Endothelial cell of umbilical vein (primary cell): ENCODE measurements at regions not wholly inside any gene's neighbourhood (a gene's known extent, or its start where the extent isn't known, plus 50 kb on each side); places are given as distances from the start of the nearest gene placed in this dataset.

ENCODE experiments used
- BruUV-seq: library from RNA; stranded (reverse); fragments of 400-500 nt; replicated peaks from 2 replicates; lab custom pipeline; 2021; lab: Mats Ljungman, UMichigan
- CTCF ChIA-PET: fragments of 300-600, 350-600 bp; sonication (Branson Sonifier 250); formaldehyde crosslinking; loops from one replicate; lab custom pipeline; 2021; ENCODE audit warnings: antibody characterized with exemption, inconsistent platforms; lab: Charles Lee
- POLR2A ChIA-PET: fragments of 300-600, 350-600 bp; sonication (Branson Sonifier 250); formaldehyde crosslinking; loops from one replicate; lab custom pipeline; 2021; ENCODE audit warnings: antibody characterized with exemption, inconsistent platforms; lab: Charles Lee
- DNase-seq: peaks from one replicate; pipeline ENCODE4 v3.0.0-alpha.2; 2011; ENCODE audit warnings: low read depth, low spot score
- FAIRE-seq: peaks from 2 replicates; lab custom pipeline; 2011; peaks lifted over from hg19 to GRCh38; lab: Jason Lieb, UNC
- H2AFZ ChIP-seq: 2 replicates; pipeline ENCODE4 v1.6.0; 2012; ENCODE audit warnings: low read depth, low read length, control low read depth, inconsistent platforms
- H3K27ac ChIP-seq: 2 replicates; pipeline ENCODE4 v1.5.1; 2011; ENCODE audit warnings: low read depth, mild to moderate bottlenecking, control low read depth, low read length, moderate library complexity; ENCODE audit not compliant: insufficient read depth
- H3K27me3 ChIP-seq, 2 experiments: 2 replicates each; pipeline versions ENCODE4 v1.6.0 to v1.6.1; 2011; ENCODE audit warnings: low read length in 2 of 2, mixed read lengths in 1 of 2; ENCODE audit not compliant: control insufficient read depth in 2 of 2, insufficient read depth in 2 of 2
- H3K36me3 ChIP-seq, 2 experiments: 2 replicates in 1 of 2; 3 replicates in 1 of 2; pipeline ENCODE4 v1.5.1; 2011; ENCODE audit warnings: low read length in 2 of 2, mild to moderate bottlenecking in 1 of 2, moderate library complexity in 1 of 2; ENCODE audit not compliant: control insufficient read depth in 2 of 2, insufficient read depth in 2 of 2; ENCODE audit errors: extremely low read depth in 1 of 2
- H3K4me1 ChIP-seq: 3 replicates; pipeline ENCODE4 v1.5.1; 2011; ENCODE audit warnings: mild to moderate bottlenecking, low read length; ENCODE audit not compliant: control insufficient read depth, insufficient read depth; ENCODE audit errors: extremely low read depth
- H3K4me2 ChIP-seq: 2 replicates; pipeline ENCODE4 v1.6.1; 2011; ENCODE audit warnings: low read length, control low read depth, mixed read lengths; ENCODE audit not compliant: insufficient read depth
- H3K4me3 ChIP-seq, 3 experiments: fragments of 200-600 bp in 1 of 3; sonication (generic), shearing (Covaris generic) in 1 of 3; replicated peaks in 1 of 3; 2 replicates each; pipeline ENCODE4 v1.5.1; 2011 to 2016; ENCODE audit warnings: control low read depth in 3 of 3, low read length in 3 of 3, mild to moderate bottlenecking in 2 of 3, inconsistent platforms in 1 of 3, low read depth in 1 of 3, moderate library complexity in 1 of 3; ENCODE audit not compliant: insufficient read depth in 1 of 3
- H3K79me2 ChIP-seq: 2 replicates; pipeline ENCODE4 v1.6.0; 2012; ENCODE audit warnings: low read length, inconsistent platforms; ENCODE audit not compliant: control insufficient read depth, insufficient read depth
- H3K9ac ChIP-seq: replicated peaks from 2 replicates; pipeline ENCODE3; 2011; ENCODE audit warnings: low read length, control low read depth; ENCODE audit not compliant: insufficient read depth; ENCODE audit errors: extremely low read depth
- H3K9me1 ChIP-seq: replicated peaks from 3 replicates; pipeline ENCODE4 v1.6.0; 2011; ENCODE audit warnings: mild to moderate bottlenecking, low read length; ENCODE audit not compliant: control insufficient read depth, insufficient read depth; ENCODE audit errors: extremely low read depth
- H3K9me3 ChIP-seq: replicated peaks from 2 replicates; pipeline ENCODE4 v1.5.1; 2012; ENCODE audit warnings: low read length, inconsistent platforms; ENCODE audit not compliant: control insufficient read depth, insufficient read depth
- H4K20me1 ChIP-seq: replicated peaks from 2 replicates; pipeline ENCODE3; 2011; ENCODE audit warnings: mild to moderate bottlenecking, low read length; ENCODE audit not compliant: control insufficient read depth, insufficient read depth; ENCODE audit errors: extremely low read depth
- EZH2 ChIP-seq: IDR thresholded peaks from 2 replicates; pipeline ENCODE4 v1.6.1; 2012; ENCODE audit warnings: borderline replicate concordance, low read depth, mild to moderate bottlenecking, moderate library complexity, low read length, inconsistent platforms; ENCODE audit not compliant: severe bottlenecking
- FOS ChIP-seq: IDR thresholded peaks from 2 replicates; pipeline ENCODE4 v1.6.1; 2011; ENCODE audit warnings: mild to moderate bottlenecking, low read length, moderate library complexity, borderline replicate concordance; ENCODE audit not compliant: insufficient read depth
- GATA2 ChIP-seq: IDR thresholded peaks from 2 replicates; pipeline ENCODE4 v1.7.0; 2011; ENCODE audit warnings: low read depth, mild to moderate bottlenecking, moderate library complexity, mixed read lengths, low read length; ENCODE audit not compliant: insufficient read length, insufficient read depth
- JUN ChIP-seq: IDR thresholded peaks from 2 replicates; pipeline ENCODE4 v1.6.1; 2011; ENCODE audit warnings: borderline replicate concordance, low read depth; ENCODE audit not compliant: insufficient read length, insufficient read depth
- MYC ChIP-seq: IDR thresholded peaks from one replicate; pipeline ENCODE4 v1.6.1; 2011; ENCODE audit warnings: mild to moderate bottlenecking, low read depth, low read length
- POLR2A ChIP-seq: IDR thresholded peaks from 2 replicates; pipeline ENCODE4 v1.6.1; 2012; ENCODE audit warnings: low read depth, mild to moderate bottlenecking, control low read depth, low read length
- POLR2AphosphoS5 ChIP-seq: IDR thresholded peaks from 2 replicates; pipeline ENCODE4 v1.6.1; 2012; ENCODE audit warnings: low read depth, mild to moderate bottlenecking, control low read depth, low read length, moderate library complexity; ENCODE audit not compliant: insufficient read depth
- dilution Hi-C: fragments of 300-500 bp; cut with MboI; formaldehyde crosslinking; loops from one replicate; pipeline ENCODE4 v1.15.0; 2019; ENCODE audit warnings: low sequenced_read_pairs; ENCODE audit not compliant: extremely low pct_ligation_motif_present
- intact Hi-C: fragments of 100-400 bp; cut with micrococcal nuclease; formaldehyde crosslinking; loops from one replicate; pipeline ENCODE4 v1.10.0; 2022
- TF ChIP-seq, protein P1 (sequence below), 2 donors: IDR thresholded peaks; 1 replicate in 1 of 2; 2 replicates in 1 of 2; pipeline ENCODE4 v1.5.1; 2011; ENCODE audit warnings: low read length in 2 of 2, mild to moderate bottlenecking in 2 of 2, moderate library complexity in 2 of 2, control low read depth in 1 of 2, inconsistent platforms in 1 of 2, low read depth in 1 of 2; ENCODE audit not compliant: insufficient read depth in 1 of 2; ENCODE audit errors: extremely low read depth in 1 of 2
- TF ChIP-seq, protein P2 (sequence below): IDR thresholded peaks from 2 replicates; pipeline ENCODE4 v1.6.1; 2011; ENCODE audit not compliant: insufficient read depth, insufficient read length

DNA sequence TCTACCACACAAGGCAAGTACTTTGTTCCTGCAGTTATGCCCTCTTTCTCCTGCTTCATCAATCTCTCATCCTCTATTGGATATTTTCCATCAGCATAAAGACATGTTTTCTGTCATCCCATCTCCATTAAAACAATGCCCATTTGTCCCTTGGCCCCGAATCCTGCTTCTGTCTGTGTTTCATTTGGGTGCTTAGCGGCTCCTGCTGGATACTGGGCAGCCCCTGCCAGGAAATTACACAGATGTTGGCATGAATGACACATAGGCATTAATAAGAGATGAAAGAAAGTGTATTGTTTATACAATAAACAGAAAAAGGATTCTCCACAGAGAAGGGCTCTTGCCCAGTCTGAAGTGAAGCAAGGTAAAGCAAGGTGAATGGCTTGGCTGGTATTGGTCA lies 765.3 kb downstream of the REEP3 start:
- Histone ChIP-seq H3K9ac (no peak overlapping the region), H3K36me3 (no peaks in the 10 kb centered on the region), H3K4me2 (no peak overlapping the region), H3K9me3 (no peaks in the 10 kb centered on the region), H3K27ac (no peak overlapping the region), H4K20me1 (no peaks in the 10 kb centered on the region), H3K27me3 (no peaks in the 10 kb centered on the region), H3K9me1 (no peaks in the 10 kb centered on the region), H3K79me2 (no peaks in the 10 kb centered on the region), H3K4me3 (no peak overlapping the region), H3K4me1 (no peaks in the 10 kb centered on the region), H2AFZ (no peak overlapping the region)
- intact Hi-C loops (no loop called here), dilution Hi-C loops (no loop called here)
- BruUV-seq, result no TSS peak
- FAIRE-seq (no peak), DNase-seq (no peak)
- CTCF ChIA-PET, result no interaction called here
- POLR2A ChIA-PET, result no interaction called here
- TF ChIP-seq MYC, result no peak
- TF ChIP-seq POLR2AphosphoS5, result no peak
- no peak for TF ChIP-seq JUN
- TF ChIP-seq, protein P1, sequence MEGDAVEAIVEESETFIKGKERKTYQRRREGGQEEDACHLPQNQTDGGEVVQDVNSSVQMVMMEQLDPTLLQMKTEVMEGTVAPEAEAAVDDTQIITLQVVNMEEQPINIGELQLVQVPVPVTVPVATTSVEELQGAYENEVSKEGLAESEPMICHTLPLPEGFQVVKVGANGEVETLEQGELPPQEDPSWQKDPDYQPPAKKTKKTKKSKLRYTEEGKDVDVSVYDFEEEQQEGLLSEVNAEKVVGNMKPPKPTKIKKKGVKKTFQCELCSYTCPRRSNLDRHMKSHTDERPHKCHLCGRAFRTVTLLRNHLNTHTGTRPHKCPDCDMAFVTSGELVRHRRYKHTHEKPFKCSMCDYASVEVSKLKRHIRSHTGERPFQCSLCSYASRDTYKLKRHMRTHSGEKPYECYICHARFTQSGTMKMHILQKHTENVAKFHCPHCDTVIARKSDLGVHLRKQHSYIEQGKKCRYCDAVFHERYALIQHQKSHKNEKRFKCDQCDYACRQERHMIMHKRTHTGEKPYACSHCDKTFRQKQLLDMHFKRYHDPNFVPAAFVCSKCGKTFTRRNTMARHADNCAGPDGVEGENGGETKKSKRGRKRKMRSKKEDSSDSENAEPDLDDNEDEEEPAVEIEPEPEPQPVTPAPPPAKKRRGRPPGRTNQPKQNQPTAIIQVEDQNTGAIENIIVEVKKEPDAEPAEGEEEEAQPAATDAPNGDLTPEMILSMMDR (IDR thresholded peaks at IDR 0.05; ENCODE audit: extremely low read depth in 1 of 2, insufficient read depth in 1 of 2, low read depth in 1 of 2, low read length in 2 of 2), result no peak
- TF ChIP-seq EZH2, result no peak
- TF ChIP-seq GATA2, result no peak

DNA sequence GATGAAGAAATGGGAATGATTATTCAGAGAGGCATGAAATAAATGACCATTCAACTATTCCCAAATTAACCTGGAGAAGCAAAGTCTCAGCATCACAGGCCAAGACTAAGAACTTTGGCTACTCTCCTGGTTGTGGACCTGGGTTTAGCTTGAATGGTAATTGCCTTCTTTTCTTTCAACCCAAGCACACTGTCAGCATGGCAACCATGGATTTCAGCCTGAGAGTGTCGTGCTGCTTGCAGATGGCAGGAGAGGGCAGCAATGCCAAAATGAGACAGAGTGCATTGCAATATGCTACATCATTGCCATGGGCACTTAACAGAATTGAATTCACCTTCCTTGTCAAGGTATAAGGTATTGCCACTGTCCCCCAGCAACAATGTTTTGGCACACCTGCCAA lies 767.2 kb downstream of the REEP3 start:
- no peaks in the 10 kb centered on the region for H3K27me3 ChIP-seq
- no peaks in the 10 kb centered on the region for H4K20me1 ChIP-seq
- dilution Hi-C loops (no loop called here), intact Hi-C loops (no loop called here)
- H3K9ac ChIP-seq, result no peak overlapping the region
- no TSS peak for BruUV-seq
- DNase-seq, result no peak
- H3K4me2 ChIP-seq, result no peak overlapping the region
- H3K4me3 ChIP-seq, result no peak overlapping the region
- CTCF ChIA-PET, result no interaction called here
- no peaks in the 10 kb centered on the region for H3K36me3 ChIP-seq
- no peaks in the 10 kb centered on the region for H3K4me1 ChIP-seq
- no peaks in the 10 kb centered on the region for H3K9me3 ChIP-seq
- FAIRE-seq, result no peak
- H3K9me1 ChIP-seq, result no peaks in the 10 kb centered on the region
- no peak overlapping the region for H2AFZ ChIP-seq
- POLR2A ChIA-PET, result no interaction called here
- no peak for TF ChIP-seq FOS
- TF ChIP-seq GATA2, result no peak
- no peak for TF ChIP-seq EZH2
- TF ChIP-seq JUN, result no peak
- no peak for TF ChIP-seq MYC
- TF ChIP-seq, protein P1 (IDR thresholded peaks at IDR 0.05; ENCODE audit: extremely low read depth in 1 of 2, insufficient read depth in 1 of 2, low read depth in 1 of 2, low read length in 2 of 2), result no peak
- TF ChIP-seq POLR2AphosphoS5, result no peak
- no peak for TF ChIP-seq POLR2A
- TF ChIP-seq, protein P2, sequence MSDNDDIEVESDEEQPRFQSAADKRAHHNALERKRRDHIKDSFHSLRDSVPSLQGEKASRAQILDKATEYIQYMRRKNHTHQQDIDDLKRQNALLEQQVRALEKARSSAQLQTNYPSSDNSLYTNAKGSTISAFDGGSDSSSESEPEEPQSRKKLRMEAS, result no peak
- no peak overlapping the region for H3K27ac ChIP-seq
- H3K79me2 ChIP-seq, result no peaks in the 10 kb centered on the region
